ENCODE measurements at regions not wholly inside any gene's neighbourhood (a gene's known extent, or its start where the extent isn't known, plus 50 kb on each side); places are given as distances from the start of the nearest gene placed in this dataset.

DNA sequence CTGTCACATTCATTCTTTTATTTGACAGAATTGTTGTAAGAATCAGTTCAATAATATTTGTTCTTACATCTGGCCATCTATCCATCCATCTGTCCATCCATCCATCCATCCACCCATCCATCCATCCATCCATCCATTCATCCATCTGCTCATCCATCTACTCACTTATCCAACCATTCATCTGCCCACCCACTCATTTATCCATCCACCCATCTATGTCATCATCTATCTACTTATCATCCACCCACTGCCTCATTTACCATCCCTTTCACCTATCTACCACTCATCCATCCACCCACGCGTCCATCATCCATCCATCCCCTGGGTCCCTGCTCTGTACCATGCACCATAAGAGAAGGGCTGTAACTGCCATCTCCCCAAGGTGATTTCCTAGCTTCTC lies 134.1 kb downstream of the FOXD2 start:
- TF ChIP-seq, protein P1, sequence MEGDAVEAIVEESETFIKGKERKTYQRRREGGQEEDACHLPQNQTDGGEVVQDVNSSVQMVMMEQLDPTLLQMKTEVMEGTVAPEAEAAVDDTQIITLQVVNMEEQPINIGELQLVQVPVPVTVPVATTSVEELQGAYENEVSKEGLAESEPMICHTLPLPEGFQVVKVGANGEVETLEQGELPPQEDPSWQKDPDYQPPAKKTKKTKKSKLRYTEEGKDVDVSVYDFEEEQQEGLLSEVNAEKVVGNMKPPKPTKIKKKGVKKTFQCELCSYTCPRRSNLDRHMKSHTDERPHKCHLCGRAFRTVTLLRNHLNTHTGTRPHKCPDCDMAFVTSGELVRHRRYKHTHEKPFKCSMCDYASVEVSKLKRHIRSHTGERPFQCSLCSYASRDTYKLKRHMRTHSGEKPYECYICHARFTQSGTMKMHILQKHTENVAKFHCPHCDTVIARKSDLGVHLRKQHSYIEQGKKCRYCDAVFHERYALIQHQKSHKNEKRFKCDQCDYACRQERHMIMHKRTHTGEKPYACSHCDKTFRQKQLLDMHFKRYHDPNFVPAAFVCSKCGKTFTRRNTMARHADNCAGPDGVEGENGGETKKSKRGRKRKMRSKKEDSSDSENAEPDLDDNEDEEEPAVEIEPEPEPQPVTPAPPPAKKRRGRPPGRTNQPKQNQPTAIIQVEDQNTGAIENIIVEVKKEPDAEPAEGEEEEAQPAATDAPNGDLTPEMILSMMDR (IDR thresholded peaks at IDR 0.05), result no peak
- no peak for TF ChIP-seq POLR2A (IDR thresholded peaks at IDR 0.05)
